Upper lobe of left lung (tissue), 4 donors: ENCODE measurements at regions not wholly inside any gene's neighbourhood (a gene's known extent, or its start where the extent isn't known, plus 50 kb on each side); places are given as distances from the start of the nearest gene placed in this dataset.

Experiments used
- CTCF ChIP-seq, 6 experiments: fragments of 450-650 bp in 4 of 6; fragments of 200-600 bp in 2 of 6; sonication (generic) in 2 of 6; IDR thresholded peaks; one replicate each; pipeline ENCODE4 v1.5.1; 2016 to 2019; ENCODE audit warnings: antibody characterized with exemption in 6 of 6
- POLR2A ChIP-seq, 4 donors: fragments of 450-650 bp; IDR thresholded peaks; one replicate each; pipeline ENCODE4 v1.5.1; 2016 to 2017; ENCODE audit warnings: antibody characterized with exemption in 4 of 4, mild to moderate bottlenecking in 2 of 4
- POLR2AphosphoS5 ChIP-seq, 2 donors: sonication (generic); formaldehyde crosslinking; IDR thresholded peaks; one replicate each; pipeline ENCODE4 v1.5.1; 2017; ENCODE audit warnings: antibody characterized with exemption in 2 of 2

- no peak for TF ChIP-seq CTCF (IDR thresholded peaks at IDR 0.05)
- TF ChIP-seq POLR2A (IDR thresholded peaks at IDR 0.05), result no peak
- TF ChIP-seq POLR2AphosphoS5 (IDR thresholded peaks at IDR 0.05), result no peak
Measured at GRCh38 chr6:115270953-115271352, 789.7 kb downstream of the FRK start.
